Duodenal mucosa (tissue), 2 donors: ENCODE measurements at regions not wholly inside any gene's neighbourhood (a gene's known extent, or its start where the extent isn't known, plus 50 kb on each side); places are given as distances from the start of the nearest gene placed in this dataset.

ENCODE experiments used
- H3K27ac ChIP-seq: one replicate; pipeline ENCODE4 v1.7.0; 2013; ENCODE audit warnings: low read depth, low read length
- H3K27me3 ChIP-seq, 2 donors: one replicate each; pipeline ENCODE4 v1.7.0; 2013; ENCODE audit warnings: low read length in 2 of 2, control low read depth in 1 of 2; ENCODE audit not compliant: insufficient read depth in 2 of 2, control insufficient read depth in 1 of 2
- H3K36me3 ChIP-seq, 2 donors: one replicate each; pipeline ENCODE4 v1.7.0; 2013; ENCODE audit warnings: low read length in 2 of 2, control low read depth in 1 of 2; ENCODE audit not compliant: insufficient read depth in 2 of 2, control insufficient read depth in 1 of 2
- H3K4me1 ChIP-seq, 2 donors: one replicate each; pipeline ENCODE4 v1.7.0; 2013; ENCODE audit warnings: low read length in 2 of 2, control low read depth in 1 of 2; ENCODE audit not compliant: insufficient read depth in 2 of 2, control insufficient read depth in 1 of 2
- H3K4me3 ChIP-seq, 2 donors: one replicate each; pipeline ENCODE4 v1.7.0; 2013; ENCODE audit warnings: low read length in 2 of 2, low read depth in 1 of 2
- H3K9ac ChIP-seq, 2 donors: one replicate each; pipeline ENCODE4 v1.7.0; 2013; ENCODE audit warnings: low read length in 2 of 2, low read depth in 1 of 2
- H3K9me3 ChIP-seq, 2 donors: one replicate each; pipeline ENCODE4 v1.7.0; 2013; ENCODE audit warnings: low read length in 2 of 2, control low read depth in 1 of 2; ENCODE audit not compliant: control insufficient read depth in 1 of 2

GRCh38 chr10:113469796-113470195 lies 83.1 kb upstream of the HABP2 start:
- H3K4me1 ChIP-seq: no peaks in the 10 kb centered on the region

GRCh38 chr10:113470372-113471240 lies 82.2 kb upstream of the HABP2 start:
- H3K27ac ChIP-seq: no peak overlapping the region
- H3K4me1 ChIP-seq: no peaks in the 10 kb centered on the region
- no peaks in the 10 kb centered on the region for H3K36me3 ChIP-seq
- H3K9me3 ChIP-seq: no peaks in the 10 kb centered on the region
- H3K27me3 ChIP-seq: no peaks in the 10 kb centered on the region
- no peak overlapping the region for H3K9ac ChIP-seq
- no peak overlapping the region for H3K4me3 ChIP-seq

More at GRCh38 chr10:113469796-113470195, 83.1 kb upstream of the HABP2 start:
- Histone ChIP-seq H3K9me3 (no peaks in the 10 kb centered on the region), H3K27ac (no peak overlapping the region), H3K36me3 (no peaks in the 10 kb centered on the region), H3K9ac (no peak overlapping the region), H3K4me3 (no peak overlapping the region), H3K27me3 (no peaks in the 10 kb centered on the region)

GRCh38 chr10:113471241-113471996 lies 81.4 kb upstream of the HABP2 start:
- H3K9me3 ChIP-seq: no peaks in the 10 kb centered on the region
- no peak overlapping the region for H3K4me3 ChIP-seq
- no peaks in the 10 kb centered on the region for H3K4me1 ChIP-seq
- H3K36me3 ChIP-seq: no peaks in the 10 kb centered on the region
- H3K27ac ChIP-seq: no peak overlapping the region
- no peaks in the 10 kb centered on the region for H3K27me3 ChIP-seq
- H3K9ac ChIP-seq: no peak overlapping the region

GRCh38 chr10:113473011-113473410 lies 79.8 kb upstream of the HABP2 start:
- Histone ChIP-seq H3K9me3 (no peaks in the 10 kb centered on the region), H3K4me1 (no peaks in the 10 kb centered on the region), H3K9ac (no peak overlapping the region), H3K27ac (no peak overlapping the region), H3K36me3 (no peaks in the 10 kb centered on the region), H3K4me3 (no peak overlapping the region), H3K27me3 (no peaks in the 10 kb centered on the region)

GRCh38 chr10:113473851-113474250 lies 79.0 kb upstream of the HABP2 start:
- Histone ChIP-seq H3K9ac (no peak overlapping the region), H3K4me3 (no peak overlapping the region), H3K27me3 (no peaks in the 10 kb centered on the region), H3K9me3 (peaks cover 0 to 2% of the 10 kb centered on the region in 2 donors), H3K36me3 (no peaks in the 10 kb centered on the region), H3K4me1 (no peaks in the 10 kb centered on the region), H3K27ac (no peak overlapping the region)

GRCh38 chr10:113474752-113475151 lies 78.1 kb upstream of the HABP2 start:
- Histone ChIP-seq H3K9me3 (peaks cover 5 to 9% of the 10 kb centered on the region in 2 donors), H3K4me1 (no peaks in the 10 kb centered on the region), H3K9ac (no peak overlapping the region), H3K36me3 (no peaks in the 10 kb centered on the region), H3K4me3 (no peak overlapping the region), H3K27ac (no peak overlapping the region), H3K27me3 (no peaks in the 10 kb centered on the region)

- H3K9ac ChIP-seq: no peak overlapping the region
- H3K9me3 ChIP-seq: peaks cover 11 to 14% of the 10 kb centered on the region in 2 donors
- H3K27me3 ChIP-seq: no peaks in the 10 kb centered on the region
- no peaks in the 10 kb centered on the region for H3K4me1 ChIP-seq
- no peak overlapping the region for H3K4me3 ChIP-seq
- H3K27ac ChIP-seq: no peak overlapping the region
- no peaks in the 10 kb centered on the region for H3K36me3 ChIP-seq
Observed at GRCh38 chr10:113475381-113475807, 77.5 kb upstream of the HABP2 start.

GRCh38 chr10:113476191-113476590 lies 76.7 kb upstream of the HABP2 start:
- Histone ChIP-seq H3K9me3 (peaks cover 13 to 17% of the 10 kb centered on the region in 2 donors), H3K4me3 (no peak overlapping the region), H3K27ac (no peak overlapping the region), H3K9ac (no peak overlapping the region), H3K4me1 (no peaks in the 10 kb centered on the region), H3K36me3 (no peaks in the 10 kb centered on the region), H3K27me3 (no peaks in the 10 kb centered on the region)

- Histone ChIP-seq H3K4me1 (no peaks in the 10 kb centered on the region), H3K9me3 (peaks cover 13 to 19% of the 10 kb centered on the region in 2 donors), H3K4me3 (no peak overlapping the region), H3K36me3 (no peaks in the 10 kb centered on the region), H3K9ac (no peak overlapping the region), H3K27ac (no peak overlapping the region), H3K27me3 (no peaks in the 10 kb centered on the region)
Observed at GRCh38 chr10:113476673-113477072, 76.2 kb upstream of the HABP2 start.

- Histone ChIP-seq H3K9me3 (peaks cover 13 to 20% of the 10 kb centered on the region in 2 donors), H3K4me1 (no peaks in the 10 kb centered on the region), H3K27ac (no peak overlapping the region), H3K36me3 (no peaks in the 10 kb centered on the region), H3K27me3 (no peaks in the 10 kb centered on the region), H3K4me3 (no peak overlapping the region), H3K9ac (no peak overlapping the region)
Observed at GRCh38 chr10:113477451-113477850, 75.4 kb upstream of the HABP2 start.
